HepG2 (cell line): ENCODE measurements at regions not wholly inside any gene's neighbourhood (a gene's known extent, or its start where the extent isn't known, plus 50 kb on each side); places are given as distances from the start of the nearest gene placed in this dataset.

Experiments used
- BATF2 ChIP-seq: sonication (generic); formaldehyde crosslinking; IDR thresholded peaks from 2 replicates; pipeline ENCODE4 v1.8.0; 2022; ENCODE audit warnings: mild to moderate bottlenecking, missing genetic modification reagents, moderate library complexity
- CAMTA2 ChIP-seq: sonication (generic); formaldehyde crosslinking; IDR thresholded peaks from 2 replicates; pipeline ENCODE4 v1.4.0; 2020; ENCODE audit warnings: mild to moderate bottlenecking, missing genetic modification reagents, borderline replicate concordance
- CSRNP2 ChIP-seq: sonication (generic); formaldehyde crosslinking; conservative IDR thresholded peaks from 2 replicates; pipeline ENCODE4 v1.8.0; 2022; ENCODE audit warnings: low read depth, missing genetic modification reagents
- DDIT3 ChIP-seq: sonication (generic); formaldehyde crosslinking; IDR thresholded peaks from 2 replicates; pipeline ENCODE4 v1.4.0; 2020; ENCODE audit warnings: mild to moderate bottlenecking, missing genetic modification reagents
- KMT2A ChIP-seq: sonication (generic); formaldehyde crosslinking; IDR thresholded peaks from 2 replicates; pipeline ENCODE4 v1.4.0; 2020; ENCODE audit warnings: missing genetic modification reagents
- KMT2B ChIP-seq: IDR thresholded peaks from 2 replicates; pipeline ENCODE4 v1.6.1; 2016; ENCODE audit warnings: missing genetic modification reagents, missing compliant biosample characterization
- MIER3 ChIP-seq: IDR thresholded peaks from 2 replicates; pipeline ENCODE4 v1.6.1; 2016; ENCODE audit warnings: missing compliant biosample characterization, borderline replicate concordance
- PHF20 ChIP-seq: sonication (generic); formaldehyde crosslinking; IDR thresholded peaks from 2 replicates; pipeline ENCODE4 v1.5.0; 2020; ENCODE audit warnings: mild to moderate bottlenecking, missing genetic modification reagents
- RFXAP ChIP-seq: sonication (generic); formaldehyde crosslinking; IDR thresholded peaks from 2 replicates; pipeline ENCODE4 v1.4.0; 2020; ENCODE audit warnings: missing genetic modification reagents, borderline replicate concordance
- RXRB ChIP-seq: IDR thresholded peaks from 2 replicates; pipeline ENCODE4 v1.6.1; 2016; ENCODE audit warnings: borderline replicate concordance, missing genetic modification reagents, missing compliant biosample characterization
- SNAI1 ChIP-seq: sonication (generic); formaldehyde crosslinking; IDR thresholded peaks from 2 replicates; pipeline ENCODE4 v1.5.0; 2020; ENCODE audit warnings: mild to moderate bottlenecking, missing genetic modification reagents, borderline replicate concordance
- ZNF337 ChIP-seq: sonication (generic); formaldehyde crosslinking; IDR thresholded peaks from 2 replicates; pipeline ENCODE4 v1.5.1; 2020; ENCODE audit warnings: missing genetic modification reagents, low read depth, mild to moderate bottlenecking, borderline replicate concordance
- ZNF367 ChIP-seq: sonication (generic); formaldehyde crosslinking; IDR thresholded peaks from 2 replicates; pipeline ENCODE4 v1.4.0; 2020; ENCODE audit warnings: missing genetic modification reagents, borderline replicate concordance
- ZNF430 ChIP-seq: sonication (generic); formaldehyde crosslinking; IDR thresholded peaks from 2 replicates; pipeline ENCODE4 v1.9.0; 2021; ENCODE audit warnings: mild to moderate bottlenecking, missing genetic modification reagents
- ZNF496 ChIP-seq: sonication (generic); formaldehyde crosslinking; IDR thresholded peaks from 2 replicates; pipeline ENCODE4 v1.8.1; 2023; ENCODE audit warnings: mild to moderate bottlenecking, moderate library complexity, missing genetic modification reagents; ENCODE audit not compliant: insufficient replicate concordance
- ZNF670 ChIP-seq: sonication (generic); formaldehyde crosslinking; IDR thresholded peaks from 2 replicates; pipeline ENCODE4 v1.8.0; 2022; ENCODE audit warnings: mild to moderate bottlenecking, missing genetic modification reagents, borderline replicate concordance
- ZNF776 ChIP-seq: sonication (generic); formaldehyde crosslinking; IDR thresholded peaks from 2 replicates; pipeline ENCODE4 v1.4.0; 2020; ENCODE audit warnings: mild to moderate bottlenecking, missing genetic modification reagents
- TF ChIP-seq, protein P1 (sequence below): sonication (generic); formaldehyde crosslinking; IDR thresholded peaks from 2 replicates; pipeline ENCODE4 v1.8.1; 2023; ENCODE audit warnings: mild to moderate bottlenecking, moderate library complexity, missing genetic modification reagents
- TF ChIP-seq, protein P2 (sequence below): sonication (generic); formaldehyde crosslinking; IDR thresholded peaks from 2 replicates; pipeline ENCODE4 v1.5.0; 2020; ENCODE audit warnings: mild to moderate bottlenecking, missing genetic modification reagents, moderate library complexity
- TF ChIP-seq, protein P3 (sequence below): sonication (generic); formaldehyde crosslinking; IDR thresholded peaks from 2 replicates; pipeline ENCODE4 v1.4.0; 2020; ENCODE audit warnings: missing genetic modification reagents

DNA sequence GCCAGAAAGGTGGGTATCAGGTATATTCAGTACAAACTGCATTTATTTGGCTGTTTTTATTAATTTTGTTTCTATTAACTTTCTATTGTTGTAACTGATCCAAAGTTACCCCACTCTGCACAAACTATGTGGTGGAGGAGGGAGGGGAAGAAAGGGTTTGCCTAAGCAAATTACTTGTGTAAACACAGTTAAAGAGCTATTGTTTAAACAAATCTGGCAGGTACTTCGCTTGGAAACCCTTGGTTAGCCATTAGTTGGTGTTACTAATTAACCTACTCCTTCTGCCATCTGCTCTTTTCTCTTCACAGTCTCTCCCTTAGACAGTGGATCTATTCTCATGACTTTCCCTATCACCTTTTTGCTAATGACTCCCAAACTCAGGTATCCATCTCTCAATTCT, 328.4 kb upstream of the NECTIN3 start (continued):
- TF ChIP-seq MIER3 (peak; percentile 43; the same call in 1 of the 2 replicates), RXRB (CRISPR knock-in tag) (peak; percentile 69; the same call in 1 of the 2 replicates), PHF20 (CRISPR knock-in tag) (no peak), ZNF337 (CRISPR knock-in tag) (no peak), KMT2B (CRISPR knock-in tag) (no peak), KMT2A (CRISPR knock-in tag) (no peak), RFXAP (CRISPR knock-in tag) (no peak), CSRNP2 (CRISPR knock-in tag) (no peak), ZNF496 (no peak), DDIT3 (CRISPR knock-in tag) (no peak), SNAI1 (no peak), ZNF367 (CRISPR knock-in tag) (no peak), ZNF670 (CRISPR knock-in tag) (no peak), BATF2 (no peak), ZNF430 (no peak), ZNF776 (no peak), CAMTA2 (CRISPR knock-in tag) (no peak)
- TF ChIP-seq, protein P1, sequence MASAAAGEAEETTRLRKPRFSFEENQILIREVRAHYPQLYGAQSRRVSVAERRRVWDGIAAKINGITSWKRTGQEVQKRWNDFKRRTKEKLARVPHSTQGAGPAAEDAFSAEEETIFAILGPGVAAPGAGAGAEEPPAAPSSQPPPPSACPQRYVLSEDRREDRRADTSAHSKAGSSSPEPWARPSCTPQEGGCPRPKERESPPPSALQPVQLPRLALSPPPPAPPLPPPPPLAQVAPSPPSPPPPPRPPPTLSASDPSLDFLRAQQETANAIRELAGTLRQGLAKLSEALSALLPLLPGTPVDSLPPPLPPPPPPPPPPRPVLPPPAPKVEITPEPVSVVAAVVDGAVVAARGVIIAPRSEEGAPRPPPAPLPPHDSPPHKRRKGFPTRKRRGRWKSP = no peak
- TF ChIP-seq, protein P2, sequence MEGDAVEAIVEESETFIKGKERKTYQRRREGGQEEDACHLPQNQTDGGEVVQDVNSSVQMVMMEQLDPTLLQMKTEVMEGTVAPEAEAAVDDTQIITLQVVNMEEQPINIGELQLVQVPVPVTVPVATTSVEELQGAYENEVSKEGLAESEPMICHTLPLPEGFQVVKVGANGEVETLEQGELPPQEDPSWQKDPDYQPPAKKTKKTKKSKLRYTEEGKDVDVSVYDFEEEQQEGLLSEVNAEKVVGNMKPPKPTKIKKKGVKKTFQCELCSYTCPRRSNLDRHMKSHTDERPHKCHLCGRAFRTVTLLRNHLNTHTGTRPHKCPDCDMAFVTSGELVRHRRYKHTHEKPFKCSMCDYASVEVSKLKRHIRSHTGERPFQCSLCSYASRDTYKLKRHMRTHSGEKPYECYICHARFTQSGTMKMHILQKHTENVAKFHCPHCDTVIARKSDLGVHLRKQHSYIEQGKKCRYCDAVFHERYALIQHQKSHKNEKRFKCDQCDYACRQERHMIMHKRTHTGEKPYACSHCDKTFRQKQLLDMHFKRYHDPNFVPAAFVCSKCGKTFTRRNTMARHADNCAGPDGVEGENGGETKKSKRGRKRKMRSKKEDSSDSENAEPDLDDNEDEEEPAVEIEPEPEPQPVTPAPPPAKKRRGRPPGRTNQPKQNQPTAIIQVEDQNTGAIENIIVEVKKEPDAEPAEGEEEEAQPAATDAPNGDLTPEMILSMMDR (CRISPR knock-in tag) = no peak
- TF ChIP-seq, protein P3, sequence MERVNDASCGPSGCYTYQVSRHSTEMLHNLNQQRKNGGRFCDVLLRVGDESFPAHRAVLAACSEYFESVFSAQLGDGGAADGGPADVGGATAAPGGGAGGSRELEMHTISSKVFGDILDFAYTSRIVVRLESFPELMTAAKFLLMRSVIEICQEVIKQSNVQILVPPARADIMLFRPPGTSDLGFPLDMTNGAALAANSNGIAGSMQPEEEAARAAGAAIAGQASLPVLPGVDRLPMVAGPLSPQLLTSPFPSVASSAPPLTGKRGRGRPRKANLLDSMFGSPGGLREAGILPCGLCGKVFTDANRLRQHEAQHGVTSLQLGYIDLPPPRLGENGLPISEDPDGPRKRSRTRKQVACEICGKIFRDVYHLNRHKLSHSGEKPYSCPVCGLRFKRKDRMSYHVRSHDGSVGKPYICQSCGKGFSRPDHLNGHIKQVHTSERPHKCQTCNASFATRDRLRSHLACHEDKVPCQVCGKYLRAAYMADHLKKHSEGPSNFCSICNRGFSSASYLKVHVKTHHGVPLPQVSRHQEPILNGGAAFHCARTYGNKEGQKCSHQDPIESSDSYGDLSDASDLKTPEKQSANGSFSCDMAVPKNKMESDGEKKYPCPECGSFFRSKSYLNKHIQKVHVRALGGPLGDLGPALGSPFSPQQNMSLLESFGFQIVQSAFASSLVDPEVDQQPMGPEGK (CRISPR knock-in tag) = no peak
